ENCODE measurements at regions not wholly inside any gene's neighbourhood (a gene's known extent, or its start where the extent isn't known, plus 50 kb on each side); places are given as distances from the start of the nearest gene placed in this dataset.
"Not testable (repeated sequence)": the region's sequence is repeated elsewhere in the genome, so short reads cannot be mapped to it uniquely, and the experiment has no call there.

DNA sequence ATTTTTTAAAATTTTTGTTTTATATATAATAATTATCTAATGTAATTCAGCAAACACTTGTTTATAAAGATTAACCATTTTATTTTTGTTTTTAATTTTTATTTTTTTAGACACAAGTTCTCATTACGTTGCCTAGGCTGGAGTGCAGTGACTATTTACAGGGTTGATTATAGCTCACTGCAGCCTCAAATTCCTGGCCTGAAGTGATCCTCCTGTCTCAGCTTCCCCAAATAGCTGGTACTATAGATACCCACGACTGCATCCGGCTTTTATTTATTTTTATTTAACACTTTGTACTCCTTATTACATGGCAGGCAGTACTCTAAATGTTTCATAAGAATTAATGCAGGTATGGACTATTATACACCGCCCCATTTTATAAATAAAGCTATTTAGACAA lies 288.7 kb downstream of the MDFIC start:
- TF ChIP-seq, protein P1, sequence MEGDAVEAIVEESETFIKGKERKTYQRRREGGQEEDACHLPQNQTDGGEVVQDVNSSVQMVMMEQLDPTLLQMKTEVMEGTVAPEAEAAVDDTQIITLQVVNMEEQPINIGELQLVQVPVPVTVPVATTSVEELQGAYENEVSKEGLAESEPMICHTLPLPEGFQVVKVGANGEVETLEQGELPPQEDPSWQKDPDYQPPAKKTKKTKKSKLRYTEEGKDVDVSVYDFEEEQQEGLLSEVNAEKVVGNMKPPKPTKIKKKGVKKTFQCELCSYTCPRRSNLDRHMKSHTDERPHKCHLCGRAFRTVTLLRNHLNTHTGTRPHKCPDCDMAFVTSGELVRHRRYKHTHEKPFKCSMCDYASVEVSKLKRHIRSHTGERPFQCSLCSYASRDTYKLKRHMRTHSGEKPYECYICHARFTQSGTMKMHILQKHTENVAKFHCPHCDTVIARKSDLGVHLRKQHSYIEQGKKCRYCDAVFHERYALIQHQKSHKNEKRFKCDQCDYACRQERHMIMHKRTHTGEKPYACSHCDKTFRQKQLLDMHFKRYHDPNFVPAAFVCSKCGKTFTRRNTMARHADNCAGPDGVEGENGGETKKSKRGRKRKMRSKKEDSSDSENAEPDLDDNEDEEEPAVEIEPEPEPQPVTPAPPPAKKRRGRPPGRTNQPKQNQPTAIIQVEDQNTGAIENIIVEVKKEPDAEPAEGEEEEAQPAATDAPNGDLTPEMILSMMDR (conservative IDR thresholded peaks at IDR 0.05; ENCODE audit: low read length), result no peak
- TF ChIP-seq EZH2phosphoT487 (IDR thresholded peaks at IDR 0.05; ENCODE audit: borderline replicate concordance, low read depth, low read length), result no peak
- POLR2A ChIA-PET, result interaction anchor here (1.1 kb wide), 1 partner anchor 13 kb away, joined by 3 read pairs; no protein-coding TSS in a partner anchor
- no peak for DNase-seq (ENCODE audit: low spot score)
- no peaks in the 10 kb centered on the region for H3K9me2 ChIP-seq (ENCODE audit: insufficient read depth, low read length)
- no peaks in the 10 kb centered on the region for H3K36me3 ChIP-seq (ENCODE audit: insufficient read depth, low read length)
- H3K4me3 ChIP-seq (ENCODE audit: low read depth, low read length, poor library complexity, severe bottlenecking), result no peak overlapping the region
- H3K9me3 ChIP-seq (ENCODE audit: low read length), result no peaks in the 10 kb centered on the region
- no TSS peak for BruUV-seq (replicated peaks)
- CTCF ChIA-PET (ENCODE audit: unreplicated experiment), result no interaction called here
- intact Hi-C loops (cut with micrococcal nuclease; ENCODE audit: unreplicated experiment), result no loop called here
- H4K20me1 ChIP-seq (ENCODE audit: insufficient read depth, low read length), result no peaks in the 10 kb centered on the region
- H3K4me1 ChIP-seq (ENCODE audit: insufficient read depth, low read length, poor library complexity, severe bottlenecking), result no peaks in the 10 kb centered on the region
- H3K79me2 ChIP-seq (ENCODE audit: insufficient read depth, low read depth, low read length), result no peaks in the 10 kb centered on the region
- H2AFZ ChIP-seq (ENCODE audit: low read length), result no peak overlapping the region
- H3K27ac ChIP-seq (ENCODE audit: low read depth, low read length, poor library complexity, severe bottlenecking), result no peak overlapping the region
- no peak overlapping the region for H3K4me2 ChIP-seq (ENCODE audit: low read length)

DNA sequence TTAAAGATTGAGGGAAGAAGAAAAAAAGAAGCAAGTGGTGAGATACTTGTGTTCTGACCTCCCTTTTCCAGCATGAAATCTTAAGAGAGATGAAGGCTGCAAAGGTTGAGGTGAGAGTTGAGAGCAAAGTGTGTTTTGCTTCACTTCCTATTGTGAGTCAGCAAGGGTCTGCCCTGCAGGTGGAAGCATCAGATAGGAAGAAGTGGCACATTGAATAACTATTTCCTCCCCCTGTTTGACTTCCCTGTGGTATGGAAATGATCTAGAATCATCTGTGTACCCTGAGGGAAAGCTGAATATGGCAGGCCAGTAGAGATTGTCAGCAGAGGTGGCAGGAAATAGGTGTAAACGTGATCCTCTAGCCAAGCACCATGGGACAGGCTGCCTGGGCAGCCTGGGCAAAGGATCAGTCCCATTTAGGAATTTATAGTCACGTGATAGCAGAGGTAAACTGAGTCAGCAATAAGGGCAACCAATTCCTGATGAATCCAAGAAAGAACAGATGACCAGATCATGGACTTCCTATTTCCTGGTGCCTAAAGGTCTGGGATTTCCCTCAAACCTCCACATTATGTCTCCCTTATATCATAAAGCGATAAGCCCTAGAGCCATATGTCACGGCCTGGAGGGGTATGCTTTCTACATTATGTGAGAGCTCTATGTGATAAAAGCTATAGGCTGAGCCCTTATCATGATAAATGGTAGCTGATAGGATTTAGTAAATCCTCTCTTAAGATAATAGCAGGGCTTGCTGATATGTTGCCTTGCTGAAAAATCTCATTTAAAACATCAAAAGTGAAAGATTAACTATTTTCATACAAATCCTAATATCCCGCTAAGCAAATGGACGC lies 287.0 kb downstream of the MDFIC start:
- intact Hi-C loops (cut with micrococcal nuclease; ENCODE audit: unreplicated experiment), result no loop called here
- Histone ChIP-seq H3K4me1 (ENCODE audit: insufficient read depth, low read length, poor library complexity, severe bottlenecking) (no peaks in the 10 kb centered on the region), H3K79me2 (ENCODE audit: insufficient read depth, low read depth, low read length) (no peaks in the 10 kb centered on the region), H3K9me2 (ENCODE audit: insufficient read depth, low read length) (no peaks in the 10 kb centered on the region), H3K9me3 (ENCODE audit: low read length) (no peaks in the 10 kb centered on the region), H3K4me2 (ENCODE audit: low read length) (no peak overlapping the region), H3K27ac (ENCODE audit: low read depth, low read length, poor library complexity, severe bottlenecking) (no peak overlapping the region), H4K20me1 (ENCODE audit: insufficient read depth, low read length) (no peaks in the 10 kb centered on the region), H2AFZ (ENCODE audit: low read length) (no peak overlapping the region), H3K4me3 (ENCODE audit: low read depth, low read length, poor library complexity, severe bottlenecking) (no peak overlapping the region), H3K36me3 (ENCODE audit: insufficient read depth, low read length) (no peaks in the 10 kb centered on the region)
- DNase-seq (ENCODE audit: low spot score), result no peak
- BruUV-seq (replicated peaks), result no TSS peak
- ChIA-PET CTCF (ENCODE audit: unreplicated experiment) (no interaction called here), POLR2A (interaction anchor here (1.4 kb wide), 1 partner anchor 10 kb away, joined by 5 read pairs; no protein-coding TSS in a partner anchor)
- TF ChIP-seq EZH2phosphoT487 (IDR thresholded peaks at IDR 0.05; ENCODE audit: borderline replicate concordance, low read depth, low read length), result no peak
- TF ChIP-seq, protein P1 (conservative IDR thresholded peaks at IDR 0.05; ENCODE audit: low read length), result no peak

DNA sequence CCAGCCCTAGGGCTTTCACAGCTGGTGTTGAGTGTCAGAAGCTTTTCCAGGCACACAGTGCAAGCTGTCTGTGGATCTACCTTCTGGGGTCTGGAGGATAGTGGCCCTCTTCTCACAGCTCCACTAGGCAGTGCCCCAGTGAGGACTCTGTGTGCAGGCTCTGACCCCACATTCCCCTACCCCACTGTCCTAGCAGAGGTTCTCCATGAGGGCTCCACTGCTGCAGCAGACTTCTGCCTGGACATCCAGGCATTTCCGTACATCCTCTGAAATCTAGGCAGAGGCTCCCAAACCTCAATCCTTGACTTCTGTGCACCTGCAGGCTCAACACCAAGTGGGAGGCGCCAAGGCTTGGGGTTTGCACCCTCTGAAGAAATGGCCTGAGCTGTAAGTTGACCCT lies 284.5 kb downstream of the MDFIC start:
- POLR2A ChIA-PET; H3K27ac ChIP-seq (ENCODE audit: low read depth, low read length, poor library complexity, severe bottlenecking); H3K36me3 ChIP-seq (ENCODE audit: insufficient read depth, low read length); H3K9me3 ChIP-seq (ENCODE audit: low read length); H3K4me3 ChIP-seq (ENCODE audit: low read depth, low read length, poor library complexity, severe bottlenecking); DNase-seq (ENCODE audit: low spot score); H3K4me2 ChIP-seq (ENCODE audit: low read length); intact Hi-C loops (cut with micrococcal nuclease; ENCODE audit: unreplicated experiment); H3K79me2 ChIP-seq (ENCODE audit: insufficient read depth, low read depth, low read length); CTCF ChIA-PET (ENCODE audit: unreplicated experiment); H4K20me1 ChIP-seq (ENCODE audit: insufficient read depth, low read length); H3K4me1 ChIP-seq (ENCODE audit: insufficient read depth, low read length, poor library complexity, severe bottlenecking); H3K9me2 ChIP-seq (ENCODE audit: insufficient read depth, low read length); BruUV-seq (replicated peaks); H2AFZ ChIP-seq (ENCODE audit: low read length): not testable (repeated sequence)
